PC-3 (cell line): ENCODE measurements at regions not wholly inside any gene's neighbourhood (a gene's known extent, or its start where the extent isn't known, plus 50 kb on each side); places are given as distances from the start of the nearest gene placed in this dataset.

Experiments used
- ATAC-seq: fragments of 200-7000 bp; cut with Tn5 transposase; 2 replicates; pipeline ENCODE4 v1.9.1; 2020; ENCODE audit warnings: mild to moderate bottlenecking, moderate library complexity
- BruUV-seq: library from RNA; stranded (reverse); fragments of 400-500 nt; replicated peaks from 2 replicates; lab custom pipeline; 2021; lab: Mats Ljungman, UMichigan
- CTCF ChIA-PET: fragments of 300-600 bp; sonication (Branson Sonifier 250); formaldehyde crosslinking; loops from one replicate; lab custom pipeline; 2022; ENCODE audit warnings: antibody characterized with exemption; lab: Charles Lee
- POLR2A ChIA-PET: fragments of 300-600 bp; sonication (Branson Sonifier 250); formaldehyde crosslinking; loops from one replicate; lab custom pipeline; 2022; ENCODE audit warnings: antibody characterized with exemption; ENCODE audit not compliant: unreplicated experiment; lab: Charles Lee
- DNase-seq: peaks from one replicate; pipeline ENCODE4 v3.0.0-alpha.2; 2015
- H2AFZ ChIP-seq: fragments of 300-600 bp; sonication (generic); 2 replicates; pipeline ENCODE4 v1.6.0; 2016; ENCODE audit warnings: antibody characterized with exemption, low read length
- H3F3A ChIP-seq: fragments of 300-600 bp; sonication (generic); one replicate; pipeline ENCODE4 v1.6.0; 2017; ENCODE audit warnings: antibody characterized with exemption, low read length, control low read depth, mild to moderate bottlenecking; ENCODE audit not compliant: unreplicated experiment
- H3K27ac ChIP-seq: fragments of 300-600 bp; sonication (generic); 2 replicates; pipeline ENCODE4 v1.5.1; 2016; ENCODE audit warnings: mild to moderate bottlenecking, low read length
- H3K27me3 ChIP-seq: fragments of 300-600 bp; sonication (generic); 2 replicates; pipeline ENCODE4 v1.6.1; 2016; ENCODE audit warnings: low read length, mixed read lengths
- H3K36me3 ChIP-seq: fragments of 300-600 bp; sonication (generic); 2 replicates; pipeline ENCODE4 v1.6.1; 2016; ENCODE audit warnings: low read depth, mixed run types, low read length, mixed read lengths
- H3K4me1 ChIP-seq: fragments of 300-600 bp; sonication (generic); 2 replicates; pipeline ENCODE4 v1.5.1; 2016; ENCODE audit warnings: low read length; ENCODE audit not compliant: insufficient read depth
- H3K4me2 ChIP-seq: fragments of 300-600 bp; sonication (generic); 2 replicates; pipeline ENCODE4 v1.6.0; 2016; ENCODE audit warnings: low read length
- H3K4me3 ChIP-seq: fragments of 300-600 bp; sonication (generic); 2 replicates; pipeline ENCODE4 v1.5.1; 2016; ENCODE audit warnings: mild to moderate bottlenecking, low read length, mixed read lengths
- H3K79me2 ChIP-seq: fragments of 300-600 bp; sonication (generic); 2 replicates; pipeline ENCODE4 v1.6.1; 2017; ENCODE audit warnings: low read length, mixed read lengths
- H3K9ac ChIP-seq: fragments of 300-600 bp; sonication (generic); 2 replicates; pipeline ENCODE4 v1.6.0; 2016; ENCODE audit warnings: mild to moderate bottlenecking, low read length
- H3K9me2 ChIP-seq: fragments of 300-600 bp; sonication (generic); replicated peaks from 2 replicates; pipeline ENCODE4 v1.6.1; 2016; ENCODE audit warnings: mixed run types, low read length, mixed read lengths
- H3K9me3 ChIP-seq: fragments of 300-600 bp; sonication (generic); 2 replicates; pipeline ENCODE4 v1.6.1; 2016; ENCODE audit warnings: low read length, mixed read lengths
- H4K20me1 ChIP-seq: fragments of 300-600 bp; sonication (generic); 2 replicates; pipeline ENCODE4 v1.6.1; 2016; ENCODE audit warnings: low read length, mixed read lengths
- EZH2 ChIP-seq: fragments of 300-600 bp; sonication (generic); IDR thresholded peaks from one replicate; pipeline ENCODE4 v1.6.1; 2017; ENCODE audit warnings: antibody characterized with exemption, mild to moderate bottlenecking, low read length; ENCODE audit not compliant: unreplicated experiment
- EZH2phosphoT487 ChIP-seq: fragments of 300-600 bp; sonication (generic); IDR thresholded peaks from 2 replicates; pipeline ENCODE4 v1.6.1; 2018; ENCODE audit warnings: mild to moderate bottlenecking, antibody characterized with exemption, low read length, borderline replicate concordance
- intact Hi-C: fragments of 100-400 bp; cut with micrococcal nuclease; formaldehyde crosslinking; loops from 2 replicates; pipeline ENCODE4 v1.9.0; 2023
- TF ChIP-seq, protein P1 (sequence below): fragments of 300-600 bp; sonication (generic); conservative IDR thresholded peaks from 2 replicates; pipeline ENCODE4 v1.5.1; 2017; ENCODE audit warnings: antibody characterized with exemption, low read depth, mild to moderate bottlenecking, low read length

DNA sequence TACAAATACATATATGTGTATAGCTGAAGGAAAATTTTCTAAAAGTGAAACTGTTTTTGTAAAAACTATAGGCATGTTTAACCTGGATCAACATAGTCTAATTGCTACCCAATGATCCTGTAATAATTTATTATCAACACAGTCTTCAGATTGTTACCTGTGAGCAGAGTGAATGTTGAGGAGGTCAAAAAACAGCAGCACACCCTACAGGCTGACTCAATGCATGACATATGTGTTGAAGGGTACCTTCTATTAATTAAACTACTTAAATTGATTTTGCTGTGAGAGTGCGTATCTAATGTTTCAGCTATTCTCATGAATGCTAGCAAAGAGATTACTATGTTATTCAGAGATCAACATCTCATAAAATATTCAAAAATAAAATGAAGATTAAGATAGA, 411.4 kb downstream of the TNS3 start:
- no peak overlapping the region for H2AFZ ChIP-seq
- no TSS peak for BruUV-seq
- no peaks in the 10 kb centered on the region for H3F3A ChIP-seq
- H3K79me2 ChIP-seq: no peaks in the 10 kb centered on the region
- TF ChIP-seq, protein P1, sequence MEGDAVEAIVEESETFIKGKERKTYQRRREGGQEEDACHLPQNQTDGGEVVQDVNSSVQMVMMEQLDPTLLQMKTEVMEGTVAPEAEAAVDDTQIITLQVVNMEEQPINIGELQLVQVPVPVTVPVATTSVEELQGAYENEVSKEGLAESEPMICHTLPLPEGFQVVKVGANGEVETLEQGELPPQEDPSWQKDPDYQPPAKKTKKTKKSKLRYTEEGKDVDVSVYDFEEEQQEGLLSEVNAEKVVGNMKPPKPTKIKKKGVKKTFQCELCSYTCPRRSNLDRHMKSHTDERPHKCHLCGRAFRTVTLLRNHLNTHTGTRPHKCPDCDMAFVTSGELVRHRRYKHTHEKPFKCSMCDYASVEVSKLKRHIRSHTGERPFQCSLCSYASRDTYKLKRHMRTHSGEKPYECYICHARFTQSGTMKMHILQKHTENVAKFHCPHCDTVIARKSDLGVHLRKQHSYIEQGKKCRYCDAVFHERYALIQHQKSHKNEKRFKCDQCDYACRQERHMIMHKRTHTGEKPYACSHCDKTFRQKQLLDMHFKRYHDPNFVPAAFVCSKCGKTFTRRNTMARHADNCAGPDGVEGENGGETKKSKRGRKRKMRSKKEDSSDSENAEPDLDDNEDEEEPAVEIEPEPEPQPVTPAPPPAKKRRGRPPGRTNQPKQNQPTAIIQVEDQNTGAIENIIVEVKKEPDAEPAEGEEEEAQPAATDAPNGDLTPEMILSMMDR: peak; percentile 64
- TF ChIP-seq EZH2: no peak
- DNase-seq: peak; percentile 20
- H3K36me3 ChIP-seq: no peaks in the 10 kb centered on the region
- H3K4me1 ChIP-seq: no peaks in the 10 kb centered on the region
- H4K20me1 ChIP-seq: no peaks in the 10 kb centered on the region
- no peak overlapping the region for H3K4me2 ChIP-seq
- ChIA-PET POLR2A (no interaction called here), CTCF (no interaction called here)
- H3K27ac ChIP-seq: no peak overlapping the region
- peaks cover 11% of the 10 kb centered on the region for H3K27me3 ChIP-seq
- peak; percentile 35; the same call in 1 of the 2 replicates for ATAC-seq
- H3K4me3 ChIP-seq: no peak overlapping the region
- no peak overlapping the region for H3K9ac ChIP-seq
- no peaks in the 10 kb centered on the region for H3K9me3 ChIP-seq
- H3K9me2 ChIP-seq: no peaks in the 10 kb centered on the region
- intact Hi-C loops: no loop called here

DNA sequence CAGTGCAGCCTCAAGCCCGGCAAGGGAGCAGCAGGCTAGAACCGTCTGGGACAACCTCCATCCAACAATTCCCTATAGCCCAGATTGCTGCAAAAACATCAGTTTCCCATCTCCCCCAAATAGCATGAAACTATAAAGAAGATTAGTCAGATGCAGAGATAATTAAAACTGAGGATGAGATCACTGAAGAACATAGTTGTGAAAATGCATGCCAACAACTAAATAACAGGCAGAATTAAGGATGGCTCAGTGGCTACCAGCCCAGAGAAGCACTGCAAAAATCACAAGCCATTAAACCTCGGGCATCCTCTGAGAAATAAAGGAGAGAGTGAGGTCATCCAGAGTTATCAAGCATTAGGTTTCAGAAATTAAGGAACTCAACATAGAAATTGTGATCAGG, 427.1 kb downstream of the TNS3 start:
- no TSS peak for BruUV-seq
- H3K4me1 ChIP-seq: peaks cover 11% of the 10 kb centered on the region; the same call in 1 of the 2 replicates
- CTCF ChIA-PET: no interaction called here

DNA sequence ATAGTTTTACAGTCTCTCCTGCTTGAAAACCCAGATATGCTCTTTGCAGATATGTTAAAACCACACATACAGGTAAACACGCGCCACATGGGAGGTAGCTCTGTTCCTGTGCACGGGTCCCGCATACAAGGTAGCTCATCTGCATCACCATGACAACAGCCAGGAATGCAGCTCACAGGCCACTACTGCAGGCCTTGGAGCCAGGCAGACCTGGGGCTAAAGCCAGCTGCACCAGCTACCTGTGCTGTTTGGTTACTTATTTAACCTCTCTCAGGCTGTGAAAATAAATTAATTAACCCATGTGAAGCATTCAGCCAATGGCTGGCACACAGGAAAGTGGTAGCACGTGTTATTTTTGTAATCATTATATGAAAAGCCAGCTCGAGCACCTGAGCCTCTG, 428.3 kb downstream of the TNS3 start:
- Histone ChIP-seq H3K4me3 (no peak overlapping the region), H3K4me2 (no peak overlapping the region), H4K20me1 (no peaks in the 10 kb centered on the region), H3K9ac (no peak overlapping the region), H3F3A (no peaks in the 10 kb centered on the region), H3K27me3 (no peaks in the 10 kb centered on the region), H3K36me3 (no peaks in the 10 kb centered on the region), H3K4me1 (peaks cover 11% of the 10 kb centered on the region; the same call in 1 of the 2 replicates), H3K79me2 (no peaks in the 10 kb centered on the region), H2AFZ (no peak overlapping the region), H3K27ac (no peak overlapping the region), H3K9me2 (no peaks in the 10 kb centered on the region), H3K9me3 (no peaks in the 10 kb centered on the region)
- POLR2A ChIA-PET: no interaction called here
- DNase-seq (no peak), ATAC-seq (no peak; the same call in 1 of the 2 replicates)
- CTCF ChIA-PET: no interaction called here
- no TSS peak for BruUV-seq
- TF ChIP-seq EZH2phosphoT487 (no peak), EZH2 (no peak)
- TF ChIP-seq, protein P1: no peak
- intact Hi-C loops: no loop called here

More for the DNA sequence above, 427.1 kb downstream of the TNS3 start:
- H3K36me3 ChIP-seq: no peaks in the 10 kb centered on the region
- no peaks in the 10 kb centered on the region for H3K79me2 ChIP-seq
- DNase-seq (no peak), ATAC-seq (no peak)
- no peaks in the 10 kb centered on the region for H3F3A ChIP-seq
- no peak overlapping the region for H3K4me2 ChIP-seq
- no peaks in the 10 kb centered on the region for H3K9me3 ChIP-seq
- H3K27ac ChIP-seq: no peak overlapping the region
- no peaks in the 10 kb centered on the region for H3K9me2 ChIP-seq
- H4K20me1 ChIP-seq: no peaks in the 10 kb centered on the region
- no peak overlapping the region for H3K9ac ChIP-seq
- intact Hi-C loops: no loop called here
- TF ChIP-seq, protein P1: no peak
- TF ChIP-seq EZH2 (no peak), EZH2phosphoT487 (no peak)
- H3K27me3 ChIP-seq: peaks cover 5% of the 10 kb centered on the region; the same call in 1 of the 2 replicates
- no peak overlapping the region for H2AFZ ChIP-seq
- POLR2A ChIA-PET: no interaction called here
- H3K4me3 ChIP-seq: no peak overlapping the region
